NCI-H446 (cell line): ENCODE measurements at regions not wholly inside any gene's neighbourhood (a gene's known extent, or its start where the extent isn't known, plus 50 kb on each side); places are given as distances from the start of the nearest gene placed in this dataset.

Experiments
- DNase-seq, 2 experiments: peaks; one replicate each; lab custom pipeline; 2025; lab: John Stamatoyannopoulos, UW

DNA sequence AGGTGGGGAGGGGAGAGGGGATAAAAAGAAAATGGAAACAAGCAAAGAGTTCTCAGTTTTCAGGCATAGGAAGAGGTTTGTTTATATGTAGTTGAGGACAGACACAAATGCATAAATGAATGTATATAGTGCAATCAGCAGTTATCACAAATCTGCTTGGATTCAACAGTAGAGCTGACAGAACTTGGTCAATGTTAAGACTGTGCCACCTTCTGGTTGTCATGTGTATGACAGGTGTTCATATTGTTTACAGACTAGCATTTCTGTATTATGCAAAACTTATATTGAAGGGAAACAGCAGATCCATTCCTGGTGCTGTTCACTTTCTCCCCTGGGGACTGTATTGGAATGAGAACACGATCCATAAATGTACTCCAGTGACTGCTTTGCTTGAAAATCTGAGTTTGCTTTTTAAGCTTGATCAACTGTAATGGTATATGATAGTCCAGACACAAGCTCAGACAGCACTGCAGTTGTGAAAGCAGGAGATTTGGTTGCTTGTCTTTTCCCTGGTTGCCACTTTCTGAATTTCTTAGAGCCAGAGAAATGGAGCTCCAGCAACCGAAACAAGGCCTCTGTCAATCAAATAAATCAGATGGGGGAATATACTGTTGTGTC lies 319.5 kb upstream of the OBI1 start:
- peak; percentile 15 to 50 for DNase-seq

DNA sequence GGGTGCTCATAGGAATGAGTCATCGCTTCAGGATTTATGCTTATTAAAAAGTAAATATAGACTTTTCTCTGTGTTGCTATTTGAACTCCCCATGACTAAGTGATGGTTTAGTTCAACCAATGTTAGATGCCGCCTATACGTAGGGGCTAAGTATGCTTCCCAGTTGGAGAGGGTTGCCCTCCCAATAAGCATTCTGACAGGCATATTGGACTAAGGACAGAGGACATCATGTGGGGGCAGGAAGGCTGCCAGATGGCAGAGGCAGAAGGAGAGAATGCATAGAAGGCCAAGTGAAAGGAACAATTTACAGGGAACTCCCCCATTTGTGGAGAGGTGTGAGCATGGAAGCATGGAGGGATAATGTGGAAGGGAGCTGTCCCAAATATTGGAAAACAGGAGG lies 318.4 kb upstream of the OBI1 start:
- peak in 1 of 2 experiments; percentile 61 for DNase-seq

DNA sequence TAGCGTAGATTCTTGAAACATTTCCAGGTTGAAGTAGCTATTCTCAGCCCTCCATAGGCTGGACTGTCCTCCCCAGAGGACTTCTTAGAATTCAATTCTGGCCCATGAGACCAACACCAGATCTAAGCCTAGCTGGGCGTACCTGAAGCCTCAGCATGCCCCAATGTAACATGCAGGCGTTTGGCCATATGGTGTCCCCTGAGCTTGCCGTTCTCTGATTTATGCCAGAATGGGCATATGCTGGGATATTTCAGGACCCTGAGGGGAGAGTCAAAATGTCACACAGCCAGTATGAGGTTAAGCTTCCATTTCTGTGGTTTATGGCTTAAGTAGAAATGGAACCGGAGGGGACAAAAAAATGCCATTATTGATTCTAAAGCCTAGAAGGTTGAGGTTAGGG lies 317.7 kb upstream of the OBI1 start:
- peak in 1 of 2 experiments; percentile 62 for DNase-seq

DNA sequence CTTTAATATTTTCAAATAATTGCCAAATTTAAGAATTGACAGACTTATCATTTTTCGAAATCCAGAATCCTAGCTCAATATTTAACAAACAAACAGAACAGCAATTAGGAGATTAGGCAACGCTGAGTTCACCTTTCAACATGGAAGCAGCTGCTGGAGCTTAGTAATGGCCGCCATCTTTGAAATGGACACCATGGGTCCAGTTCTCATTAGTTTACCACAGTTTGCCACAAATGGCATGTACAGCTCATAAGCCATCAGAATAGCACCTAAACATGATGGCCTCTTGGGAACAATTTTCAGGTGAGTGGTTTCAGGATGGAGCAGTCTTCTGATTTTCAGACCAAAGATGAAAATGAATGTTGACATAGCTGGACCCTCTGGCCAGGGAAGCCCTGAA lies 313.6 kb upstream of the OBI1 start:
- no peak for DNase-seq

DNA sequence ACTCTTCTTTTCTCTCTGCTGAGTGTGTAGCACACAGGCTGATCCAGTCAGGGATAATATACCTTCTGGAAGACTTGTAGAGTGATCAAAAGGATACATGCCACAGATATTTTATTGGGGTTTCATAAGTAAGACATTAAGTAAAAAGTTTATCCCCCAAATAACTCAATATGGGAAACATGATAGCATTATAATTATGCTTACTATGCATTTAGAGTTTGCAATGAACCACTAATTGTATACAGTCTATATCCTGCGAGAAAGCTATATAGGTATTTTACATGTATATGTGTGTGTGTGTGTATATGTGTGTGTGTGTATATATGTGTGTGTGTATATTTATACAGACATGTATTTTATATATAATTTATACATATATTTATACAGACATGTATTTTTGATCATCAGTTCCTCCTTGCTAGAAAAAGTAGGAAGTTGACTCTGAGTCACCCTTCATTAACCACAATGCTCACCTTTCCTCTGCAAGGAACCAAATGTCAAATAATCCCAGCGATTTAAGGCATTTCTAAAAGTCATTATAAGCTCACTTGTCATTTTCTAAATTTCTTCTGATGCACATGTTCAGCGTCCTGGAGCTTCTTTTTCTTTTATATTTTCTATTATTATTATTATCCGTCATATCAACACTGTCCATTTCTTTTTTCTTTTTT lies 312.5 kb upstream of the OBI1 start:
- no peak for DNase-seq

DNA sequence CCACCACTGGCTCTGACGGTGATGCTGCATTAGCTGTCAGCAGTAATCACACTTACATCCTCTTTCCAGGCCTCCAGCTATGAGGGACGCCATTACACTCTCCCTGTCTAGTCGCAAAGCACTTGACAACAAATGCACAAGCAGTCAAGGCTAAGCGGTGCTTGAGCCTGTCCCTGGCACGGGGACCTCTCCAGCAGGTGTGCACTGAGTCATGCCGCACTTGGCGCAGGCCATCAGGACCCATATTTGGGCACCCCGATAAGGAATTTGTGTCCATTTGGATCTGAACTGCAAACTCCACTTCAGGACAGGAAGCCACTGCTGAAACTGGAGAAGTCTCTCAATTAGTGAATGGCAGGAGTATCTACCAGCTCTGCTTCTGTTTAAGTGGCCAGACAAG lies 301.9 kb upstream of the OBI1 start:
- DNase-seq = no peak

DNA sequence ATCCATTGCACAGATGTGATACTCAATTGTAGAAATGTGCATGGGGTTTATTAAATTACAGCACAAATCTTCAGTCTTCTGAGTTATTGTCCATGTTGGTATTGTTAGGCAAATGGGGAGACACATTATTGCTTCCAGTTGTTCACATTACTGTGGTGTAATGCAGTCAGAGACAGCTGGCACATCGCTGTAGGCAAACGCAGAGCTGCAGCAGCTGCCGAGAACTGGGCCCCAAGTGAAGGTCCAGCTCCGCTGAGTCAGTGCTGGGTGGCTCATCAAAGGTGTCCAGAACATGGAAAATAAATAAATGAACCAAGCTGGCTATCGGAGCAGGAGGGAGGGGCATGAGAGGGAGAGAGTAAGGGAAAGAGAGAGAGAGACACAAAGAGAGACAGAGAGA lies 299.1 kb upstream of the OBI1 start:
- DNase-seq = no peak

DNA sequence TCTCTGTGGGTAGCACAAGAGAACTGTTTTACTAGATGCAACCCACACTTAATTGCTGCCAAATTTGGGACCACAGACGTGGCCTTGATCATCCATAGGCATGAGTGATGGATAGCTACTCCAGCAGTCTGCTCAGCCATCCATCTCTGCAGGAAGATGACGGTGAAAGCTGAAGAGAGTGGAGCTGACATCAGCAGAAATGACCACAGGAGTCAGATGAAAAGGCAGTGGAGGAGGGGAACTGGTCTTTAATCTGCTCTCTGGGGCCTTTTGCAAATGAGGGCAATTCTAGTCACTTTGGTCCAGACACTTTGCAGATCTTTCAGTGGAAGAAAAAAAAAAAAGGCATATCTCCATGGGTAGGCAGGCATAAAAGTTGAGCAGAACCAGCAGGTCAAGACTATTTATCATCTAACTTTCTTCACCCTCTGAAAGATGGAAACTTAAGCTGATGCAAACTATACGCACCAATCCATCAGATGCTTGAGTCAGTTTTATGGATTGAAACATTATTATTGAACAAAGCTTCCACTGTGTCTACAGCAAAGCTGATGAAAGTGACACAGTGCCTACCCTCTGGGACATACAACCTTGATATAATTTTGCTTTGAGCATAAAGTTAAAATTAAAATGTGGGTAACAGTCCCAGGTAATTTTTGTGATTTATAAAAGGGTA lies 281.6 kb upstream of the OBI1 start:
- DNase-seq = no peak

DNA sequence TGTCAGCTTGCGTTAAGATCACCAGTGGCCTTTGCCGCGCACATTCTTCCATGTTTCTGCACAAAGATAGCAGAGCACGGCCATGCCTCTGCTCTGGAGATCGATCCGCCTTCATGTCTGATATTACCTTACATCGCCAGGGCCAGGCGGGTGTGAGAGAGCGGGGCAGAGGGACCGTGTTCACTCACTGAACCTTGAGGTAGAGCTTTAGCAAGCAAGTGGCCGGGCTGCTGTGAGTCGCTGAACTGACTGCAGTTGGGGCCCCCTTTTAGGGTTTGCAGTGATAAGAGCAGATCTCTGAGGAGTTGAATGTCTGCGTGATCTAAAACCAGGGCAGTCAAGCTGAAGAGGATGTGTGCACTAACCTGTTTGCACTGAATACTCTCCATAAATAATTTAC lies 275.4 kb upstream of the OBI1 start:
- no peak for DNase-seq

DNA sequence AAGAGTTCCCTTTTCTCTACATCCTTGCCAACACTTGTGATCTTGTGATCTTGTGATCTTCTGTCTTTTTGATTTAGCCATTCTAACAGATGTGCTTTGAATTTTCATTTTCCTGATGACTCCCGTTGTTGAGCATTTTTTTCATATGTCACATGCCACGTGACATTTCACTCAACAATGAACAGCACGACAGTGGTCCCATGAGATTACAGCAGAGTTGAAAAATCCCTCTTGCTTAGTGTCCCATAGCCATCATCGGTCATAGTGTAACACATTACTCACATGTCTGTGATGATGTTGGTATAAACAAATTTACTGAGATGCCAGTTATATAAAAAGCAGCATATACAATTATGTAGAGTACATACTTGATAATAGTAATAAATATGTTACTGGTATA lies 256.1 kb upstream of the OBI1 start:
- no peak for DNase-seq

DNA sequence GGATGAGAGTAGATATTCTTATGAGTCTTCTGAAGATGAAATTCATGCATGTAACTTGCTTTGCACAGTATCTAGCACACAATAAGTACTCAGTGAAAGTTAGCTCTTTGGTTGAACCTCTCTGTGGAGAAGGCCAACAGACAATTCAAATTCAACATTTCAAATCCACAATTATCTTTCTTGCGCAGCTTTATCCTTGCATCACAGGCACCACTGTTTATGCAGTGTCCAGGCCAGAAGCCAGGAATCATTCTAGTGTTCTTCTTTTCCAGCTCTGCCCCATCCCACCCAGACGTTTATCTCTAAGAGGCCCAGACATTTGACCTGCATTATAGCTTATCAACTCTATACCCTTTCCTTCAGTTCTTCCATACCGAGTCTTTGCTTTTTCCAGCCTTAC lies 254.7 kb upstream of the OBI1 start:
- DNase-seq = no peak

DNA sequence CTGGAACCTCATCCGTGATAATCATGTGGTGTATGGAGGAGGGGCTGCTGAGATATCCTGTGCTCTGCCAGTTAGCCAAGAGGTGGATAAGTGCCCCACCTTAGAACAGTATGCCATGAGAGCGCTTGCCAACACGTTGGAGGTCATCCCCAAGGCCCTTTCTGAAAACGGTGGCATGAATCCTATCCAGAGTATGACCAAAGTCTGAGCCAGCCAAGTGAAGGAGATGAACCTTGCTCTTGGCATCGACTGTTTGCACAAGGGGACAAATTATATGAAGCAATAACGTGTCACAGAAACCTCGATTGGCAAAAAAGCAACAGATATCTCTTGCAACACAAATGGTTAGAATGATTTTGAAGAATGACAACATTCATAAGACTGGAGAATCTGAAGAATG lies 251.2 kb upstream of the OBI1 start:
- no peak for DNase-seq

DNA sequence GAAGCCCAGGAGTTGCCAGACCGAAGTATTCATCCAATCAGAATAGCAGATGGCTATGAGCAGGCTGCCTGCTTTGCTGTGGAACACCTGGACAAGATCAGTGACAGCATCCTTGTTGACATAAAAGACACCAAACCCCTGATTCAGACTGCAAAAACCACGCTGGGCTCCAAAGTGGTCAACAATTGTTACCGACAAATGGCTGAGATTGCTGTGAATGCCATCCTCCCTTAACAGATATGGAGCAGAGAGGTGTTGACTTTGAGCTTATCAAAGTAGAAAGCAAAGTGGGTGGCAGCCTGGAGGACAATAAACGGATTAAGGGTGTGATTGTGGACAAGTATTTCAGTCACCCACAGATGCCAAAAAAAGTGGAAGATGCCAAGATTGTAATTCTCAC lies 250.3 kb upstream of the OBI1 start:
- DNase-seq = no peak

DNA sequence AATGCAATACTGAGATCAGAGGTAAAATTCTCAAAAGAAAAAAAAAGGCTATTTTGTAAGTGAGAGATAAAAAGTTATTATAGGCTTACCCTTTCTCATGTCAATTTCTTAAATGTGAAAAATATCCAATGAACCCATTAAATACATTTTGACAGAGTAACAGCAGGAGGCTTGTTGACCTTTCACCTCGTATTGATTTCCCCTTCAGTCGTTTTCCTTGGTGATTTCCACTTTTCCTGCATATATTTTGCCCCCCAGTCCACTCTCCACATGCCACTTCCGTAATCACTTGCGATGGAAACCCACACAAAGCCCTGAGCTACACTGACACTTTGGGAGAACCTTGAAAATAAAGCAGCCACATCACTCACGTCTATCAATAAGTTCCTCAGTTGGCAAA lies 248.1 kb upstream of the OBI1 start:
- no peak for DNase-seq

DNA sequence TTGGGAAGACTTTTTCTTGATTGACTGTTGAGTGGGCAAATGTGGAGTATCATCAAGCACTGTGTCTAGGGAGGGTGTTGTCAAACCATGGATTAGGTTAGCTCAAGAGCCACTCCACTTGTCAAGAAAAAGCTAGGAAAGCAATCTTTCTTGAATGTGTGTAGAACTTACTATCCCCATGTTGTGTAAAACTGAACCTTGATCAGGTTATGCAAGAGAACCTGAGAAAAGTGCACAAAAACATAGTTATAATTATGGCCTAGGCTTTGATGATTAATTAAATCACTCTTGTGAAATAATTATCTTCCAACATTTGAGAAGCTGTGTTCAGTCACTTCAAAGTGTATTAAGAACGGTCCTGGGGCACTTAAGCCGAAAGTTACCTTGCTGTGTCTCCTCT lies 238.2 kb upstream of the OBI1 start:
- DNase-seq = no peak

DNA sequence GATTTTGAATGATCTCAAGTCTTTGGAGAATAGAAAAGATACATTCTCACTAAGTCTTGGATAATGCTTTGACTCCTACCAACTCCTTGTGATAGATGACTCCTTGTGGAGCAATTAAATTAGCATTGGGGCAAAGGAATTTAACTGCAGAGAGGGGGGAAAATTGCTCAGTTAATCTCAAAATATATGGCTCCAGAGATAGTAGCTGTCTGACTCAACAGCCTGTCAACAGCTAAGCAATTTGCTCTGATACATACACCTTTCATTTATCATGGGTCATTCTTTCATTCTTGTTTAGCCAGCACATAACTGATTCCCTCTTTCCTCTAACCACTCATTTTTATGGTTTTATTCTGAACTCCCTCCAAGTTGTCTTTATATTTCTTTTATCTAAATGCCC lies 225.6 kb upstream of the OBI1 start:
- no peak for DNase-seq

DNA sequence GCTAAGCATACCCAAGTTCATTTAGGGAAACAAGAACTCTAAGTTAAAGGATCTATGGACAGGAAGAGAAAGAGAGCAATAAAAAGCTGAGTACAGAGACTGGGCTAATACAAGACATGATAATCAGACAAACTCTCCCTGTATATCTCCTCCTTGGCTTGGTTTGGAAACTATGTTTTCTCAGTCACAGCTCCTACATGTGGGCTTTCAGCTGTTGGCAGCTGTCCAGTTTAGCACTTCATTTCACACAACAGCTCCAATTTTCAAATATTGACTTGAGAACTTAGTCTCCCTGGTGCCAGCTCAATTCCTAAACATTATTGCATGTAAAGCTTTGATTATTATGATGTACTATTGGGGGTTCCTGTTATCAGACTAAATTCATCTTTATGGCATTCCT lies 222.8 kb upstream of the OBI1 start:
- peak; percentile 2 to 54 for DNase-seq

DNA sequence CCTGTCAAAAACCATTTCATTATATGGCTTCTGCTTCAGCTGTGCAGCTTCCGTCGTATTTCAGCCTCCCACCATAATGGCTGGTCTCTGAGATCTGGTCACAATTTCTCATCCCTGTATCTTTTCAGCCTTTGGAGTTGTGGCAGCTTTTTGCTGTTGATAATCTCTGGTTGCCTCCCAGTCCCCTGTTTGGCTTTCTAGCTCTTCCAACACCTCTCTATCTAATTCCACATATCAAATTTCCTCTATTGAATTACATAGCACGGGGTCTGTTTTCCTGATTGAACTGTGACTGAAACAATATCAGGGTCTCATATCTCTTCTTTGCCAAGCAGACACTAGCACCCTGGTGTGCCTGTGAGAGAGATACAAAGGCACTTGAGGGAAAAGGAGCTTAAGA lies 222.1 kb upstream of the OBI1 start:
- DNase-seq = no peak

DNA sequence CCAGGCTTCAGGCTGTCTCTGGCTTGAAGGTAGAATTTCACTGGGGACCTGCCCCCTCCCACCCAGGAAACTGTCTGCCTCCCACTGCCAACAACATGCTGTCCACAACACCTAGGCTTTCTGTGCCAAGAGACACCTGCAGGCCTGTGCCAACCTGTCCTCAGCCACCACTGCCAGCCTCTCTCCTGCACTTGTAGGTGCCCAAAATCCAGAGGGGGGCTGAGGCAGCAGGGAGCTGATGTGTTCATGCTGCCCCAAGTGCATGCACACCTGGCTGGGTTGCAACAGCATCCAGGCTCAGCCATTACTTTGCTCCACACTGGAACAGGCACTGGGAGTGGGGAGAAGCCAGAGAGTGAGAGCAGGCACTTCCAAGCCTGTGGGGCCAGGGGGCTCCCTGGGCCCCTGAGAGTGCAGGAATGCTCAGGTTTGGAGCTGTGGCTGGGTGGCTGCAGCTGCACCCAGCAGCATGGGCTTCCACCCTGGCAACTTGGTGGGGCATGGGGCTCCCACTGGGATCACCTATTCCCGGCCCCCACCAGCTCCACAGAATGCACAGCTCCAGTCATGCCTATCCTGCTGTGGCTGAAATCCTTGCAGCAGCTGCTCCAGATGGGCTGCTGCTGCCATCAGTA lies 218.1 kb upstream of the OBI1 start:
- no peak for DNase-seq

DNA sequence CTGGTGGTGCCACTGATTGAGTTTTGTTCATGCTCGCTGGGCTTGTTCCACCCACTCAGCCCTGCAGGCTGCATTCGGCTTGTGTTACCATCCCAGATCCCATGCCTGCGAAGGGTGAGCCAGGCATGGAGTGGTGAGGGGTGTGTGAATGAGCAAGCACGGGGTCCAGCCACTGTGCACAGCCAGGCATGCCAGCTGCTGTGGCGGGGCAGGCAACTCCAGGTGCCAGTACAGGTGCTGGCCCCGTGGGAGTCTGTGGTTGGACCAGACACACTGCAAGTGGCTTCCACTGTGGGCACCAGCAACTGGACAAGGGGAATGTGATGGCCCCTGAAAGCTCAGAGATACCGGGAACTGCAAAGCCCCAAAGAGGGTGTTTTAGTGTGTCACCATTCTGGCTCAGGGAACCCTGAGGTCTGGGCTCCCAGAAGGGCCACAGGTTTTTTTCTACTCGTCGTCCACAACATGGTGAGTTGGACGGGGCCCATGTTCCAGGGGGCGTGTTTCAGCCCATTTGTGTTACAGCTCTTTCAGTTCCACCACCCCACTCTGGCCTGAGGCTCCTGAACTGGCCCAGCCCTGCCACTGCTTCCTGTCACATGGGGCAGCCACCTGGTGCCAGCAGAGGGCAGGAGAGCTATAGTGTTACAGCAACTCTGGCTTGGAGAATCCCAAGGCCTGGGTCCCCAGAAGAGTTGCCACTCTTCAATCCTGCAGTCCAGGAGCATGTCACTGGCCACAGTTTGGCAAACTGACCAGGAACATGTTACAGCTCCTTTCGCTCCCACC lies 217.0 kb upstream of the OBI1 start:
- no peak for DNase-seq

DNA sequence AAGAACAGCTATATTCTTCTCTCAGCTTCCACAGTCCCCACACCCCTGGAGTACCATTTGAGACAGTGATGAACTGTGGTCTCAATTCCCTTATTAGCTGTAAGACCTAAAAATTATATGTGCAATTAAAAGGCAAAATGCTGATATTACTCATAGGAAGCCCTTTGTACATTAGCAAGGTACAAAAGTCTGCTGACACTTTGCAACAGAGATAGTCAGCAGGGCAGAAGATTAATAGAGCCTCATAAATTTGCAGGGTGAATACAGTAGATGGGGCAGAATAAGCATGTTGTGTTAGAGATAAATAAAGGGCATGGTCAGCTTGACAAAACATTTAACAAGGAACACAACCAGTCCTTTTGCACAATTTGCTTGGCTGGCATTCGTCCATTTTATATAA lies 210.0 kb upstream of the OBI1 start:
- DNase-seq = no peak

DNA sequence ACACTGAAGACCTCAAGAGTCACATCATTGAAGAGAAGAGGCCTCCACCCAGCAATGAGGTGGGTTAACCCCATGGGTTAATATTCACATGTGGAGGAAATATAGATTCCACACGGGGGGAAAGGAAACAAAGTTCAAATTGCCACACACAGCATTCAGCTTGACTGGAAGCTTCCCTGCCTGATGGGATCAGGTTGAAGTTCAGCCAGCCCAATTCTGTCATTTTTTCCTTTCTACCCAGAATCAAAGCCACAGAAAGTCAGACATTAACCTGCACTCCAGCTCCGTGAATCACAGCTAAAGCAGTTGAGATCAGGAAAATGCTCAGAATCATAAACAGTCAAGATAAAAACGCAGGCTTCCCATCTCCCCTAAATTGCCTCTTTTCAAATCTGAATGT lies 208.7 kb upstream of the OBI1 start:
- no peak for DNase-seq
